GM19328 (cell line): ENCODE measurements at regions not wholly inside any gene's neighbourhood (a gene's known extent, or its start where the extent isn't known, plus 50 kb on each side); places are given as distances from the start of the nearest gene placed in this dataset.
"Not testable (repeated sequence)": the region's sequence is repeated elsewhere in the genome, so short reads cannot be mapped to it uniquely, and the experiment has no call there.

Experiments
- ATAC-seq: cut with Tn5 transposase; IDR thresholded peaks from one replicate; pipeline ENCODE4 v1.9.1; 2021; ENCODE audit warnings: mild to moderate bottlenecking, moderate library complexity; ENCODE audit not compliant: unreplicated experiment

- not testable (repeated sequence) for ATAC-seq
Observed at GRCh38 chr15:62657501-62657900, 385.0 kb upstream of the TPM1 start.

DNA sequence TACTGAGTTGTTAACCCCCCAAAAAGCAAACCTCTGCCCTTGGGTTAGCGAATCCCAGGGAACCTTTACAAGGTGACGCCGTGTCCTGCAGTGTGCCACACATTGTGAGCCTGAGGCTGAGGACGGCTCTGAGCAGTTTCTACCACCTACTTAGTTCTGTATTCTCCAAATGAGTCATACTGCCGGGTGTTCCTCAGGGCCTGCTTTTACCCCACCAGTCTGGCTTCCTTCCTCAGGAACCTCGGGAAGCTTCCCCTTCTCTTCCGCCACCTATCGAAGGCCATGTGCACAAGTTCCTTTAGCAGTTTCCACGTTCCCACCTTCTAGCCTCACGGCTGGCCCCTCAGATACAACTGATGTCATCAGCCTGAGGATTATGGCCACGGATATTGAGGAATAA, 384.0 kb upstream of the TPM1 start:
- no peak for ATAC-seq

DNA sequence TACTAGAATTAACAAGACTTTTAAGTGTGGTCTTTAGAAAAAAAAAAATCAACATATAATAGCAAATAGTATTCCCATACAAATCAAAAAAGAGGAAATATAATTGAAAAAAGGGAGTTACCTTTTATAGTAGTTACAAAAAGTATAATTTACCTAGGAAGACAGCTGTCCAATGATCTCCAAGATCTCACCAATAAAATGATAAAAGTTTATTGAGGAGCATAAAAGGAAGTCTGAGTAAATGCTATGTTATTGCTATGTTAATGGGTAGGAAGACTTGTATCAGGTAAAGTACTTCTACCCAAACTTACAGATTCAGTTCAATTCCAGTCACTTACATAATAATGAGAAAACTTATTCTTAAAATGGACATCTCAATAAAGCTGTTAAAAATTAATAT, 379.0 kb upstream of the TPM1 start:
- ATAC-seq: no peak

DNA sequence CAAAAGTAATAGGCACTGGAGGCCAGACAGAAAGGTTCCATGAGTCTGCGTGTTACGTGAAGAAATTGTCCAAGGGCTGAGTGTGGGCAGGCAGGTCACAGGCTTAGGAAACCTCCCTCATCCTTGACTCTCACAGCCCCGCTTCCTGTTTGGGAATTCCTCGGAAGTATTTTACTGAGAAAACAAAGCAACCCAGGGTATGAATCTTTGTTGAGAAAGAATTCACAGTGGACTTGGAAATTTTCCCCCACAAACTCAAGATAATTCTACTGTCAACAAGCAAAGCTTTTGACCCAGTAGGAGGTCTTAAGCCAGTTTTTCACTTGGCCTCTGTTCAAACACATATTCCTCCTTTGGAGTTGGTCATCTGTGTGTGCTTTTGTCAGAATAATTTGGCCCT, 377.1 kb upstream of the TPM1 start:
- no peak for ATAC-seq

DNA sequence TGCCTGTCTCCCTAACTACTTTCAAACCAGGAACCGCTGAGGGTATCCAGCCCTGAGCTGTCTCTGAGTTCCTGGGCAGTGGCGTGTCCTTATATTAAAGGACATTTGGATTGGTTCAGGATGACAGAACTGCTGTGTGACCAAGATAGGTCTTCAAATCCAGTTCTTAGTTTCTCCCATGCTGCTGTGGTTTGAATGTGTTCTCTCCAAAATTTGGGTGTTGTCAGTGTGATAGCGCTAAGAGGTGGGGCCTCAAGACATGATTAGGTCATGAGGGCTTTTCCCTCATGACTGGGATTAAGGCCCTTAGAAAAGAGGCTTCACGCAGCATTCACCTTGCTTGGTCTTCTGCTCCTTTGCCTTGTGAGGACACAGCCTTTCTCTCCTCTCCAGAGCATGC, 376.5 kb upstream of the TPM1 start:
- no peak for ATAC-seq

- no peak for ATAC-seq
Observed at GRCh38 chr15:62672268-62672667, 370.3 kb upstream of the TPM1 start.

GRCh38 chr15:62676891-62677290, 365.7 kb upstream of the TPM1 start:
- ATAC-seq: no peak

DNA sequence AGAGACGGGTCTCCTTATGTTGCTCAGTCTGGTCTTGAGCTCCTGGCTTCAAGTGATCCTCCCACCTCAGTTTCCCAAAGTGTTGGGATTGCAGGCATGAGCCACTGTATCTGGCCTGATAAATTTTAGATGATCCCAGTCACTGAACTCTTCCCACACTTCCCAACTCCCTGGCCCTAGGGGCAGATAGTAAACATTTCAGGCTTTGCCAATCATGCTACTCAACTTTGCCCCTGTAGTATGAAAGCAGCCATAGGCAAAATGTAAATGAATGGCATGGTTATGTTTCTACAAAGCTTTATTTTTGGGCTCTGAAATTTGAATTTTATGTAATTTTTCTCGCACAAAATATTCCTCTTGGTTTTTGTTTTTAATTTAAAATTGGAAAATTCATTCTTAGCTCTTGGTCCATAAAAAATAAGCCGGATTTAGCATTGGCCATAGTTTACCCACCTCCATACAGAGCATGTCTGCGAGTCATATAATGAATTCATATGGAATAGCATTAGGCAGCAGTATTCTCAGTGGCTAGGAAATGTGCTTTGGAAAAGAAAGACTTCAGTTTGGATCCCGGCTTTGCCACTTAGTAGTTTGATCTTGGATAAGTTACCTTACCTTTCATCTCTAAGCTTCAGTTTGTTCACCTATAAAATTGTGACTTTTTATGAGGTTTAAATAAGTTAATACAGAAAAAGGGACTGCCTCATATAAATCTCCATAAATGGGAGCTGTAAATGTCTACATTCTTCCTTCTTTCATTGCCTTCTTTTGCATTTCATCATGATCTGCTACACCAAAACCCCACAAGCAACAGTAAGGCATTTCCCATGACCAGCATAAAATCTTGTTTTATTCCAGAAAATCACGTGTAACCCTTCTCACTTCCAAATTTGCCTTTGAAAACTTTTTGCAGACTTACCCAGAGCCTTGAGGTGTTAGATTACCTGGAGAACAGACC, 360.3 kb upstream of the TPM1 start:
- no peak for ATAC-seq

DNA sequence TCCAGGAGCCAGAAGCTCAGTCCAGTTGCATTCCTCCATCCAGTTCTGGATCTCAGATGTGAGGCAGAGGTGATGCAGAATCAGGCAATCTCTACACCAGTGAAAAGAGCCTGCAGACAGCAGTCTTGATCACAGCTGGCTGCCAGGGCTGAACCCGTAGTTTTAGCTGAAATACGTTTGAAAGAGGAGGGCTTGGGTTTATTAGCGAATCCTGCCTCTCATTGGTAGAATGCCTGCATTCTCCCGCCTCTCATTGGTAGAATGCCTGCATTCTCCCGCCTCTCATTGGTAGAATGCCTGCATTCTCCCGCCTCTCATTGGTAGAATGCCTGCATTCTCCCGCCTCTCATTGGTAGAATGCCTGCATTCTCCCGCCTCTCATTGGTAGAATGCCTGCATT, 359.4 kb upstream of the TPM1 start:
- ATAC-seq: not testable (repeated sequence)

GRCh38 chr15:62684123-62684808, 358.3 kb upstream of the TPM1 start:
- ATAC-seq: no peak

GRCh38 chr15:62691008-62691407, 351.5 kb upstream of the TPM1 start:
- no peak for ATAC-seq

- no peak for ATAC-seq
Observed at GRCh38 chr15:62697636-62698035, 344.9 kb upstream of the TPM1 start.

- ATAC-seq: no peak
Observed at GRCh38 chr15:62698646-62699045, 343.9 kb upstream of the TPM1 start.

GRCh38 chr15:62706317-62706716, 336.2 kb upstream of the TPM1 start:
- no peak for ATAC-seq

- no peak for ATAC-seq
Observed at GRCh38 chr15:62708470-62708869, 334.1 kb upstream of the TPM1 start.

GRCh38 chr15:62709261-62709660, 333.3 kb upstream of the TPM1 start:
- no peak for ATAC-seq

- no peak for ATAC-seq
Observed at GRCh38 chr15:62711691-62712454, 330.7 kb upstream of the TPM1 start.

GRCh38 chr15:62712455-62712839, 330.1 kb upstream of the TPM1 start:
- ATAC-seq: no peak

DNA sequence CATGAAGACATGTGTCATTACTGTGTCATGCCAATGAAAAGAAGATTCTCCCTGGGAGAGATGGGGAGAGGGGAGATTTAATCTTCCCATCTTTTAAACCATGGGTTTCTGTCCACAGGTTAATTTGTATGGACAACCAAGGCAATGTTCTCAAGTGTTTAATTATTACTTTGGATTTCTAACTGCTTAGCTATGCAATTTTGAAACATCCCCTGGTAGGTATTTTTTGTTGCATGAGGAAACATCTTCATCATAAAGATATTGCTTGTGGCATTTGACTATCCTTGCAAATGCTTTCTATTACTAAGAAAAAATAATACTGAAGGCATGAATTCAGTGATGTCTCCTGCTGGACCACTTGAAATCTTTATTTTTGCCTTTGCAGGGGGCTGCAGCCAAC, 326.6 kb upstream of the TPM1 start:
- ATAC-seq: no peak

GRCh38 chr15:62717496-62717895, 325.1 kb upstream of the TPM1 start:
- ATAC-seq: no peak

GRCh38 chr15:62719316-62719715, 323.2 kb upstream of the TPM1 start:
- ATAC-seq: no peak
